CD4-positive, alpha-beta T cell (primary cell): ENCODE measurements at regions not wholly inside any gene's neighbourhood (a gene's known extent, or its start where the extent isn't known, plus 50 kb on each side); places are given as distances from the start of the nearest gene placed in this dataset.

Source experiments
- ATAC-seq: fragments of 200-7000 bp; cut with Tn5 transposase; one replicate; pipeline ENCODE4 v1.10.0; 2022; ENCODE audit warnings: mild to moderate bottlenecking; ENCODE audit not compliant: poor library complexity
- CTCF ChIA-PET: fragments of 350-600 bp; sonication (Branson Sonifier 250); formaldehyde crosslinking; loops from one replicate; lab custom pipeline; 2021; ENCODE audit warnings: antibody characterized with exemption, inconsistent platforms; lab: Charles Lee
- POLR2A ChIA-PET: fragments of 350-600 bp; sonication (Branson Sonifier 250); formaldehyde crosslinking; loops from one replicate; lab custom pipeline; 2021; ENCODE audit warnings: antibody characterized with exemption, inconsistent platforms; lab: Charles Lee
- DNase-seq, 14 experiments: peaks; one replicate each; pipeline ENCODE4 v3.0.0-alpha.2; 2013 to 2020; ENCODE audit warnings: mixed read lengths in 2 of 14
- H3K27ac ChIP-seq, 2 donors: one replicate each; pipeline versions ENCODE4 v1.5.1 to v1.7.0; 2013; ENCODE audit warnings: low read length in 2 of 2, low read depth in 1 of 2, mild to moderate bottlenecking in 1 of 2
- H3K27me3 ChIP-seq, 2 experiments: 1 replicate in 1 of 2; 2 replicates in 1 of 2; pipeline versions ENCODE4 v1.6.1 to v1.7.0; 2013; ENCODE audit warnings: low read length in 2 of 2, control low read depth in 1 of 2, mild to moderate bottlenecking in 1 of 2, moderate library complexity in 1 of 2; ENCODE audit not compliant: insufficient read depth in 2 of 2, control insufficient read depth in 1 of 2
- H3K36me3 ChIP-seq: one replicate; pipeline ENCODE4 v1.6.1; 2013; ENCODE audit warnings: low read length, control low read depth; ENCODE audit not compliant: insufficient read depth
- H3K4me1 ChIP-seq: one replicate; pipeline ENCODE4 v1.6.1; 2013; ENCODE audit warnings: low read length, control low read depth; ENCODE audit not compliant: insufficient read depth
- H3K4me3 ChIP-seq: one replicate; pipeline ENCODE4 v1.5.1; 2013; ENCODE audit warnings: mild to moderate bottlenecking, low read length, moderate library complexity
- H3K9me3 ChIP-seq, 2 experiments: 1 replicate in 1 of 2; 2 replicates in 1 of 2; pipeline versions ENCODE4 v1.6.1 to v1.7.0; 2013; ENCODE audit warnings: low read length in 2 of 2, mild to moderate bottlenecking in 2 of 2, control low read depth in 1 of 2, moderate library complexity in 1 of 2; ENCODE audit not compliant: control insufficient read depth in 1 of 2, insufficient read depth in 1 of 2
- H3K27ac Mint-ChIP-seq: one replicate; pipeline ENCODE4 v1.8.0; 2020; ENCODE audit warnings: mixed read lengths
- H3K27me3 Mint-ChIP-seq: one replicate; pipeline ENCODE4 v1.8.0; 2021; ENCODE audit warnings: mixed read lengths
- H3K36me3 Mint-ChIP-seq: one replicate; pipeline ENCODE4 v1.8.0; 2021; ENCODE audit warnings: low read depth, mixed read lengths
- H3K4me1 Mint-ChIP-seq: one replicate; pipeline ENCODE4 v1.8.0; 2021; ENCODE audit warnings: low read depth, mixed read lengths
- H3K4me3 Mint-ChIP-seq: one replicate; pipeline ENCODE4 v1.8.0; 2020; ENCODE audit warnings: mild to moderate bottlenecking, mixed read lengths
- H3K9me3 Mint-ChIP-seq: one replicate; pipeline ENCODE4 v1.8.0; 2020; ENCODE audit warnings: mixed read lengths
- CTCF ChIP-seq: fragments of 200-600 bp; IDR thresholded peaks from one replicate; pipeline ENCODE4 v1.8.0; 2022; ENCODE audit warnings: antibody characterized with exemption, mild to moderate bottlenecking
- intact Hi-C, 2 experiments: fragments of 100-400 bp; cut with DNase I in 1 of 2; cut with micrococcal nuclease in 1 of 2; formaldehyde crosslinking; loops; one replicate each; pipeline versions ENCODE4 v1.15.1 to v1.9.0; 2023 to 2025; cut with DNase I, micrococcal nuclease

GRCh38 chr4:160217352-160217751 is 1114.5 kb downstream of the RAPGEF2 start:
- ChIA-PET CTCF (no interaction called here), POLR2A (no interaction called here)
- H3K4me3 ChIP-seq, result no peak overlapping the region
- H3K27ac ChIP-seq, result no peak overlapping the region
- intact Hi-C loops, result no loop called here
- ATAC-seq (no peak), DNase-seq (no peak)
- Mint-ChIP-seq H3K4me1 (no peaks in the 10 kb centered on the region), H3K27me3 (no peaks in the 10 kb centered on the region), H3K4me3 (no peak overlapping the region), H3K36me3 (no peaks in the 10 kb centered on the region), H3K9me3 (peaks cover 20% of the 10 kb centered on the region), H3K27ac (no peak overlapping the region)
- no peak for TF ChIP-seq CTCF
- H3K27me3 ChIP-seq, result no peaks in the 10 kb centered on the region
- H3K4me1 ChIP-seq, result no peaks in the 10 kb centered on the region
- H3K36me3 ChIP-seq, result no peaks in the 10 kb centered on the region
- peaks cover 0 to 4% of the 10 kb centered on the region in 2 experiments for H3K9me3 ChIP-seq

GRCh38 chr4:160224049-160224448 is 1121.2 kb downstream of the RAPGEF2 start:
- H3K4me3 Mint-ChIP-seq, result no peak overlapping the region
- H3K9me3 ChIP-seq, result peaks cover 0 to 12% of the 10 kb centered on the region in 2 experiments
- H3K4me1 Mint-ChIP-seq, result no peaks in the 10 kb centered on the region
- CTCF ChIA-PET, result no interaction called here
- H3K27me3 Mint-ChIP-seq, result no peaks in the 10 kb centered on the region
- H3K4me3 ChIP-seq, result no peak overlapping the region
- no peaks in the 10 kb centered on the region for H3K4me1 ChIP-seq
- ATAC-seq, result no peak
- H3K36me3 Mint-ChIP-seq, result no peaks in the 10 kb centered on the region
- POLR2A ChIA-PET, result no interaction called here
- H3K27ac ChIP-seq, result no peak overlapping the region
- TF ChIP-seq CTCF, result no peak
- no peaks in the 10 kb centered on the region for H3K27me3 ChIP-seq
- peaks cover 5% of the 10 kb centered on the region for H3K9me3 Mint-ChIP-seq
- no peaks in the 10 kb centered on the region for H3K36me3 ChIP-seq
- H3K27ac Mint-ChIP-seq, result no peak overlapping the region
- DNase-seq, result no peak
- intact Hi-C loops, result no loop called here

- no peak overlapping the region for H3K4me3 Mint-ChIP-seq
- no peaks in the 10 kb centered on the region for H3K36me3 Mint-ChIP-seq
- H3K4me1 ChIP-seq, result no peaks in the 10 kb centered on the region
- no peaks in the 10 kb centered on the region for H3K4me1 Mint-ChIP-seq
- no peaks in the 10 kb centered on the region for H3K27me3 ChIP-seq
- DNase-seq (no peak), ATAC-seq (no peak)
- intact Hi-C loops, result no loop called here
- TF ChIP-seq CTCF, result no peak
- peaks cover 0 to 3% of the 10 kb centered on the region in 2 experiments for H3K9me3 ChIP-seq
- no peak overlapping the region for H3K27ac Mint-ChIP-seq
- H3K27me3 Mint-ChIP-seq, result no peaks in the 10 kb centered on the region
- peaks cover 9% of the 10 kb centered on the region for H3K9me3 Mint-ChIP-seq
- no peaks in the 10 kb centered on the region for H3K36me3 ChIP-seq
- no peak overlapping the region for H3K27ac ChIP-seq
- CTCF ChIA-PET, result no interaction called here
- POLR2A ChIA-PET, result no interaction called here
- H3K4me3 ChIP-seq, result no peak overlapping the region
These were observed 1130.3 kb downstream of the RAPGEF2 start for GRCh38 chr4:160233141-160233540.
